HL-60 (cell line): ENCODE measurements at regions not wholly inside any gene's neighbourhood (a gene's known extent, or its start where the extent isn't known, plus 50 kb on each side); places are given as distances from the start of the nearest gene placed in this dataset.

Experiments
- DNase-seq, 2 experiments: peaks; one replicate each; pipeline ENCODE4 v3.0.0-alpha.2; 2010 to 2020; ENCODE audit warnings: low read depth in 1 of 2, low spot score in 1 of 2
- H3K27ac ChIP-seq: fragments of 250-450 bp; sonication (Bioruptor Pico); replicated peaks from 2 replicates; pipeline ENCODE4 v1.5.1; 2020; ENCODE audit warnings: mild to moderate bottlenecking, moderate library complexity
- H3K27me3 ChIP-seq: fragments of 250-450 bp; sonication (Bioruptor Pico); 2 replicates; pipeline ENCODE4 v1.5.1; 2021; ENCODE audit warnings: mild to moderate bottlenecking, moderate library complexity; ENCODE audit not compliant: insufficient read depth, poor library complexity, severe bottlenecking
- H3K4me3 ChIP-seq: replicated peaks from 2 replicates; pipeline ENCODE4 v1.5.1; 2011; ENCODE audit warnings: mild to moderate bottlenecking, control low read depth, low read length; ENCODE audit not compliant: insufficient read depth
- GABPA ChIP-seq: IDR thresholded peaks from 2 replicates; pipeline ENCODE4 v1.6.1; 2012; ENCODE audit warnings: low read depth
- POLR2AphosphoS5 ChIP-seq: IDR thresholded peaks from 2 replicates; pipeline ENCODE4 v1.6.1; 2012; ENCODE audit warnings: low read depth
- SPI1 ChIP-seq: IDR thresholded peaks from 2 replicates; pipeline ENCODE4 v1.6.1; 2012; ENCODE audit warnings: low read depth, mild to moderate bottlenecking, borderline replicate concordance
- TF ChIP-seq, protein P1 (sequence below): IDR thresholded peaks from one replicate; pipeline ENCODE4 v1.5.1; 2011; ENCODE audit warnings: low read length, control low read depth, inconsistent platforms; ENCODE audit not compliant: insufficient read depth
- TF ChIP-seq, protein P2 (sequence below): IDR thresholded peaks from 2 replicates; pipeline ENCODE4 v1.6.1; 2012; ENCODE audit warnings: low read depth; ENCODE audit not compliant: insufficient replicate concordance

- Histone ChIP-seq H3K27me3 (no peaks in the 10 kb centered on the region), H3K27ac (no peak overlapping the region)
Measured at GRCh38 chr9:737400-738120, 103.9 kb upstream of the DMRT1 start.

DNA sequence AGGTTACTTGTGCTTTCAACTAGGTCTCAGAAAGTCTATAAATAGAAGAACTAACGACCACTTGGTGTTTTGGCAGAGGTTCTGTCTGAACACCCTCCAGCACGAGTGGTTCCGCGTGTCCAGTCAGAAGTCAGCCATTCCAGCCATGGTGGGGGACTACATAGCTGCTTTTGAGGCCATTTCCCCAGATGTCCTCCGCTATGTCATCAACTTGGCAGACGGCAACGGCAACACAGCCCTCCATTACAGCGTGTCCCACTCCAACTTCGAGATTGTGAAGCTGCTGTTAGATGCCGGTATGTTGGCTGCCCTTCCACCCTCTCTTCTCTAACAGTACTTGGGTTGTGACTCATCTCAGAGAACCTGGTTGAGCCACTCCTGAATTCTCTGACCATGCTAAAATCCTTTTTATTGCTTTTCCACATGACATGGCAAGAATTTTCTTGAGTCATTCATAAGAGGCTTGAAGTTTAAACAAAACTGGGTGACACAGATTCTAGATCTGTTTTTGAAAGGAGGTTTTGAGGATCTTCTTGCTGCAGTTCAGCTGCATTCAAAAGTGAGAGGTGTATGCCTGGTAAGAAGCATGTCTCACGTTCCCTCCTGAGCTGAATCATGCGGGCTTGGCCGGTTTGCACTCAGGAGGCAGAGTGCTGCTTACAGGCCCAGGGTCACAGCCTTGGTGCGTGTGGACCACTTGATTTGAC lies 103.1 kb upstream of the DMRT1 start:
- DNase-seq, result no peak
- H3K4me3 ChIP-seq, result no peak overlapping the region
- TF ChIP-seq GABPA (no peak), SPI1 (no peak), POLR2AphosphoS5 (no peak)
- TF ChIP-seq, protein P1, sequence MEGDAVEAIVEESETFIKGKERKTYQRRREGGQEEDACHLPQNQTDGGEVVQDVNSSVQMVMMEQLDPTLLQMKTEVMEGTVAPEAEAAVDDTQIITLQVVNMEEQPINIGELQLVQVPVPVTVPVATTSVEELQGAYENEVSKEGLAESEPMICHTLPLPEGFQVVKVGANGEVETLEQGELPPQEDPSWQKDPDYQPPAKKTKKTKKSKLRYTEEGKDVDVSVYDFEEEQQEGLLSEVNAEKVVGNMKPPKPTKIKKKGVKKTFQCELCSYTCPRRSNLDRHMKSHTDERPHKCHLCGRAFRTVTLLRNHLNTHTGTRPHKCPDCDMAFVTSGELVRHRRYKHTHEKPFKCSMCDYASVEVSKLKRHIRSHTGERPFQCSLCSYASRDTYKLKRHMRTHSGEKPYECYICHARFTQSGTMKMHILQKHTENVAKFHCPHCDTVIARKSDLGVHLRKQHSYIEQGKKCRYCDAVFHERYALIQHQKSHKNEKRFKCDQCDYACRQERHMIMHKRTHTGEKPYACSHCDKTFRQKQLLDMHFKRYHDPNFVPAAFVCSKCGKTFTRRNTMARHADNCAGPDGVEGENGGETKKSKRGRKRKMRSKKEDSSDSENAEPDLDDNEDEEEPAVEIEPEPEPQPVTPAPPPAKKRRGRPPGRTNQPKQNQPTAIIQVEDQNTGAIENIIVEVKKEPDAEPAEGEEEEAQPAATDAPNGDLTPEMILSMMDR, result no peak
- TF ChIP-seq, protein P2, sequence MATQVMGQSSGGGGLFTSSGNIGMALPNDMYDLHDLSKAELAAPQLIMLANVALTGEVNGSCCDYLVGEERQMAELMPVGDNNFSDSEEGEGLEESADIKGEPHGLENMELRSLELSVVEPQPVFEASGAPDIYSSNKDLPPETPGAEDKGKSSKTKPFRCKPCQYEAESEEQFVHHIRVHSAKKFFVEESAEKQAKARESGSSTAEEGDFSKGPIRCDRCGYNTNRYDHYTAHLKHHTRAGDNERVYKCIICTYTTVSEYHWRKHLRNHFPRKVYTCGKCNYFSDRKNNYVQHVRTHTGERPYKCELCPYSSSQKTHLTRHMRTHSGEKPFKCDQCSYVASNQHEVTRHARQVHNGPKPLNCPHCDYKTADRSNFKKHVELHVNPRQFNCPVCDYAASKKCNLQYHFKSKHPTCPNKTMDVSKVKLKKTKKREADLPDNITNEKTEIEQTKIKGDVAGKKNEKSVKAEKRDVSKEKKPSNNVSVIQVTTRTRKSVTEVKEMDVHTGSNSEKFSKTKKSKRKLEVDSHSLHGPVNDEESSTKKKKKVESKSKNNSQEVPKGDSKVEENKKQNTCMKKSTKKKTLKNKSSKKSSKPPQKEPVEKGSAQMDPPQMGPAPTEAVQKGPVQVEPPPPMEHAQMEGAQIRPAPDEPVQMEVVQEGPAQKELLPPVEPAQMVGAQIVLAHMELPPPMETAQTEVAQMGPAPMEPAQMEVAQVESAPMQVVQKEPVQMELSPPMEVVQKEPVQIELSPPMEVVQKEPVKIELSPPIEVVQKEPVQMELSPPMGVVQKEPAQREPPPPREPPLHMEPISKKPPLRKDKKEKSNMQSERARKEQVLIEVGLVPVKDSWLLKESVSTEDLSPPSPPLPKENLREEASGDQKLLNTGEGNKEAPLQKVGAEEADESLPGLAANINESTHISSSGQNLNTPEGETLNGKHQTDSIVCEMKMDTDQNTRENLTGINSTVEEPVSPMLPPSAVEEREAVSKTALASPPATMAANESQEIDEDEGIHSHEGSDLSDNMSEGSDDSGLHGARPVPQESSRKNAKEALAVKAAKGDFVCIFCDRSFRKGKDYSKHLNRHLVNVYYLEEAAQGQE, result no peak

More at GRCh38 chr9:737400-738120, 103.9 kb upstream of the DMRT1 start:
- DNase-seq, result no peak
- TF ChIP-seq POLR2AphosphoS5 (no peak), GABPA (no peak), SPI1 (no peak)
- TF ChIP-seq, protein P1, result no peak
- TF ChIP-seq, protein P2, result no peak
- no peak overlapping the region for H3K4me3 ChIP-seq

GRCh38 chr9:739362-739761 lies 102.1 kb upstream of the DMRT1 start:
- Histone ChIP-seq H3K27ac (no peak overlapping the region), H3K4me3 (no peak overlapping the region), H3K27me3 (no peaks in the 10 kb centered on the region)
- DNase-seq, result no peak
- no peak for TF ChIP-seq SPI1

More for the DNA sequence above, 103.1 kb upstream of the DMRT1 start:
- Histone ChIP-seq H3K27me3 (no peaks in the 10 kb centered on the region), H3K27ac (no peak overlapping the region)

DNA sequence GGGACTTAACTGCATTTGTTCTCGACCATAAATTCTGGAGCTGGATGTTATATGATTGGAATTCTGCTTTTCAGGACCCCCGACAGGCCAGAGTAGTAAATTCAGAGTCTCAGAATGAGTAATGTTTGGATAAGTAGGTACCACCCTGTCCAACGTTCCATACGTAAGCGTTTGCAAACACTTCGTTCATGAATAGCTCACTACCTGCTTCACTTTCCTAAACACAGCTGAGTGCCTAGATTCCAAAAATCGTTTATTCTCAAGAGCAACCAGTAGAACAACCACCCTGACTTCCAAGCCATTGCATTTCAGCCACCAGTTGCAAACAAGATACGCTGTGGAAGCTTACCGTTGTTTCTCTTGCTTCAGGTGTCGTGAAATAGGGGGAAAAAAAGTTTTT lies 101.3 kb upstream of the DMRT1 start:
- TF ChIP-seq GABPA (no peak), SPI1 (no peak), POLR2AphosphoS5 (no peak)
- TF ChIP-seq, protein P2, result no peak
- TF ChIP-seq, protein P1, result no peak
- Histone ChIP-seq H3K27me3 (no peaks in the 10 kb centered on the region), H3K27ac (no peak overlapping the region), H3K4me3 (no peak overlapping the region)
- DNase-seq, result no peak
